Fibroblast of mammary gland (primary cell): ENCODE measurements at regions not wholly inside any gene's neighbourhood (a gene's known extent, or its start where the extent isn't known, plus 50 kb on each side); places are given as distances from the start of the nearest gene placed in this dataset.

Experiments used
- DNase-seq: peaks from one replicate; pipeline ENCODE4 v3.0.0-alpha.2; 2010; ENCODE audit warnings: low read depth
- H3K4me3 ChIP-seq: 2 replicates; pipeline ENCODE4 v1.5.1; 2011; ENCODE audit warnings: low read depth, mild to moderate bottlenecking, low read length, moderate library complexity; ENCODE audit not compliant: control insufficient read depth
- CTCF ChIP-seq: conservative IDR thresholded peaks from 2 replicates; pipeline ENCODE4 v1.5.1; 2011; ENCODE audit warnings: low read depth, low read length, inconsistent platforms; ENCODE audit not compliant: control insufficient read depth, insufficient read depth

GRCh38 chr9:89666364-89666763 is 61.6 kb downstream of the GADD45G start:
- no peak for DNase-seq
- TF ChIP-seq CTCF, result no peak
- H3K4me3 ChIP-seq, result no peak overlapping the region

GRCh38 chr9:89666950-89667349 is 62.1 kb downstream of the GADD45G start:
- no peak for DNase-seq
- no peak for TF ChIP-seq CTCF
- no peak overlapping the region for H3K4me3 ChIP-seq

GRCh38 chr9:89667726-89668125 is 62.9 kb downstream of the GADD45G start:
- H3K4me3 ChIP-seq, result no peak overlapping the region
- no peak for TF ChIP-seq CTCF
- no peak for DNase-seq

- DNase-seq, result no peak
- H3K4me3 ChIP-seq, result no peak overlapping the region
- TF ChIP-seq CTCF, result no peak
Observed at GRCh38 chr9:89668216-89668865, 63.5 kb downstream of the GADD45G start.

- TF ChIP-seq CTCF, result no peak
- no peak for DNase-seq
- no peak overlapping the region for H3K4me3 ChIP-seq
Observed at GRCh38 chr9:89668866-89669246, 64.0 kb downstream of the GADD45G start.

GRCh38 chr9:89669361-89669842 is 64.6 kb downstream of the GADD45G start:
- DNase-seq, result no peak
- H3K4me3 ChIP-seq, result no peak overlapping the region
- TF ChIP-seq CTCF, result no peak

- no peak for TF ChIP-seq CTCF
- no peak overlapping the region for H3K4me3 ChIP-seq
- DNase-seq, result no peak
Observed at GRCh38 chr9:89670114-89670513, 65.3 kb downstream of the GADD45G start.
